HEK293 (cell line): ENCODE measurements at regions not wholly inside any gene's neighbourhood (a gene's known extent, or its start where the extent isn't known, plus 50 kb on each side); places are given as distances from the start of the nearest gene placed in this dataset.

Experiments used
- CTCF ChIA-PET: fragments of 350-600 bp; formaldehyde crosslinking; extraction: SDS; loops from one replicate; lab custom pipeline; 2021; ENCODE audit warnings: antibody characterized with exemption; lab: Yijun Ruan, JAX
- POLR2A ChIA-PET: fragments of 300-600 bp; formaldehyde crosslinking; extraction: SDS; loops from one replicate; lab custom pipeline; 2020; ENCODE audit warnings: antibody characterized with exemption, inconsistent platforms; lab: Yijun Ruan, JAX
- H3K27ac ChIP-seq: fragments of 200-500 bp; sonication (Bioruptor generic); 2 replicates; pipeline ENCODE4 v1.5.1; 2014; ENCODE audit warnings: low read depth, low read length, control low read depth, inconsistent platforms; ENCODE audit errors: extremely low read depth
- H3K36me3 ChIP-seq, 2 experiments: fragments of 200-500 bp in 1 of 2; sonication (Bioruptor generic) in 1 of 2; 1 replicate in 1 of 2; 2 replicates in 1 of 2; pipeline ENCODE4 v1.5.1; 2014 to 2017; ENCODE audit warnings: inconsistent platforms in 2 of 2, low read length in 2 of 2; ENCODE audit not compliant: control insufficient read depth in 2 of 2, insufficient read depth in 1 of 2
- H3K4me1 ChIP-seq: fragments of 200-500 bp; sonication (Bioruptor generic); 2 replicates; pipeline ENCODE4 v1.5.1; 2014; ENCODE audit warnings: mild to moderate bottlenecking, low read length, inconsistent platforms; ENCODE audit not compliant: control insufficient read depth, insufficient read depth
- H3K4me3 ChIP-seq: 2 replicates; pipeline ENCODE4 v1.5.1; 2011; ENCODE audit warnings: low read depth, mild to moderate bottlenecking, control low read depth, low read length, moderate library complexity
- H3K9me3 ChIP-seq: fragments of 200-500 bp; sonication (Bioruptor generic); 2 replicates; pipeline ENCODE4 v1.5.1; 2014; ENCODE audit warnings: low read depth, low read length, inconsistent platforms; ENCODE audit not compliant: control insufficient read depth, insufficient read depth
- HIC1 ChIP-seq: fragments of 450-650 bp; formaldehyde crosslinking; IDR thresholded peaks from 2 replicates; pipeline ENCODE4 v1.5.1; 2016; ENCODE audit warnings: missing biosample characterization, missing genetic modification characterization
- HOXA7 ChIP-seq: sonication (generic); formaldehyde crosslinking; IDR thresholded peaks from 2 replicates; pipeline ENCODE4 v1.8.1; 2022; ENCODE audit warnings: missing genetic modification reagents, borderline replicate concordance
- SCRT1 ChIP-seq: fragments of 450-650 bp; formaldehyde crosslinking; IDR thresholded peaks from 2 replicates; pipeline ENCODE4 v1.5.1; 2016; ENCODE audit warnings: missing biosample characterization, missing genetic modification characterization, borderline replicate concordance
- ZIC2 ChIP-seq: fragments of 450-650 bp; formaldehyde crosslinking; IDR thresholded peaks from 2 replicates; pipeline ENCODE4 v1.5.1; 2016; ENCODE audit warnings: missing biosample characterization, missing genetic modification characterization
- ZNF155 ChIP-seq: fragments of 450-650 bp; formaldehyde crosslinking; IDR thresholded peaks from 2 replicates; pipeline ENCODE4 v1.5.1; 2016; ENCODE audit warnings: missing biosample characterization, missing genetic modification characterization
- ZNF157 ChIP-seq: fragments of 450-650 bp; formaldehyde crosslinking; IDR thresholded peaks from 2 replicates; pipeline ENCODE4 v1.5.1; 2016; ENCODE audit warnings: missing biosample characterization, missing genetic modification characterization
- ZNF214 ChIP-seq: fragments of 450-650 bp; formaldehyde crosslinking; IDR thresholded peaks from 2 replicates; pipeline ENCODE4 v1.5.1; 2017; ENCODE audit warnings: missing biosample characterization, mild to moderate bottlenecking, missing genetic modification characterization, borderline replicate concordance
- ZNF248 ChIP-seq: fragments of 450-650 bp; formaldehyde crosslinking; IDR thresholded peaks from 2 replicates; pipeline ENCODE4 v1.5.1; 2017; ENCODE audit warnings: missing biosample characterization, missing genetic modification characterization
- ZNF280D ChIP-seq: fragments of 450-650 bp; formaldehyde crosslinking; IDR thresholded peaks from 2 replicates; pipeline ENCODE4 v1.5.1; 2016; ENCODE audit warnings: missing biosample characterization, missing genetic modification characterization
- ZNF324 ChIP-seq: fragments of 450-650 bp; formaldehyde crosslinking; IDR thresholded peaks from 2 replicates; pipeline ENCODE4 v1.5.1; 2016; ENCODE audit warnings: missing biosample characterization, missing genetic modification characterization
- TF ChIP-seq, protein P1 (sequence below): fragments of 450-650 bp; formaldehyde crosslinking; IDR thresholded peaks from 2 replicates; pipeline ENCODE4 v1.5.1; 2017; ENCODE audit warnings: missing biosample characterization, missing genetic modification characterization
- TF ChIP-seq, protein P2 (sequence below): fragments of 450-650 bp; formaldehyde crosslinking; IDR thresholded peaks from 2 replicates; pipeline ENCODE4 v1.5.1; 2016; ENCODE audit warnings: missing biosample characterization, missing genetic modification characterization, low read depth

DNA sequence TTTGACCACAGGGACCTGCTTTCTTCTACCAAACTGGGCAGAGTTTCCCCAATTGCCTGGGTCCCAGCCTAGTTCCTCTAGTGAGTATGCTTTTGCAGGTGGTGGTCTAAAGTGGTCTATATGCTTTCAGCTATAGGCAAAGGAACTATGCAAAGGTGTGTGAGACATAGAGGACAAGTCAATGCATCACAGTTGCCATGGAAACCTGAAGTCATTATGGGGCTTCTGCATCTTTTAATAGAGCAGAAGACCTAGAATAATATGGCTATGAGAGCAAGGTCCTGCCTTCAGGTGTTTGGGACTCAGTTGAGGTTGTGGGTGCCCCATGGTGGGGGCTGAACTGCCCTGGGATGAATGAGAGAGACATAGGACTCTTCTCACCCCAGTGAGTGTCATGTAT lies 92.1 kb upstream of the RAB40AL start:
- no peak overlapping the region for H3K4me3 ChIP-seq
- no peaks in the 10 kb centered on the region for H3K9me3 ChIP-seq
- ChIA-PET POLR2A (no interaction called here), CTCF (no interaction called here)
- H3K4me1 ChIP-seq = no peaks in the 10 kb centered on the region
- no peak overlapping the region for H3K27ac ChIP-seq
- TF ChIP-seq ZNF155 (tag by site-specific recombination) = no peak
- no peak for TF ChIP-seq ZNF157 (tag by site-specific recombination)
- no peak for TF ChIP-seq HOXA7 (CRISPR knock-in tag)
- no peak for TF ChIP-seq HIC1
- no peak for TF ChIP-seq ZIC2 (tag by site-specific recombination)
- H3K36me3 ChIP-seq = peaks cover 0 to 37% of the 10 kb centered on the region in 2 experiments; a peak in 1 of 3 replicates

DNA sequence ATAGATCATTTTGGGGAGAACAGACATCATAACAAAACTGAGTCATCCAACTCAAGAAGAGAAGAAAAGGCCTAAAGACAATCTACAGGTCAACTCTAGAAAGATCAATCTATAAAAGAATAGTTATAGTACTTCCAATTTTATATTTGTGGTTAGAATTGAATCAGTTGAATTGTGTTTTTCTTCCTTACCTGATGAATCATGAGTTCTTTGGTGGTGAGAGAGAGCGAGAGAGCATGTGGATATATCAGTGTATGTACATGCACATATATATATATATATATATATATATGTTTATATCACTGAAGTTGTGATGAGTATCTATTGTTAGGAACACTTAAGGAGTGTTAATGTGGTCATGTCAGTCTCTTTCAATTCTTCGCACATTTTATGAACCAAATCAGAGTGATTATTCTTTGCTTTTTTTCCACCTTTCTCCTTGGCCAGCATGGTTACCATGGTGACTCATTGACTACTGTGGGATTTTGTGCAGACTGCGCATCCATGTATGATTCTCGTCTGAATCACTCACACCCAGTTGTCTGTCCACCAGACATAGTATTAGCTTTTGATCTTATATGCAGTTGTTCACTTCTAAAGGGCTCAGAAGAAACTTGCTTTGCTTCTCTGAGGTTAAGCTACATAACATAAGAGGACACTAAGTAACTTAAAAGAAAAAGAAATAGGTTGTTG lies 90.4 kb upstream of the RAB40AL start:
- ChIA-PET POLR2A (no interaction called here), CTCF (interaction anchor here (0.6 kb wide), 1 partner anchor 253 kb away, joined by 3 read pairs; no protein-coding TSS in a partner anchor)
- no peak overlapping the region for H3K27ac ChIP-seq
- no peak overlapping the region for H3K4me3 ChIP-seq
- H3K36me3 ChIP-seq = peaks cover 0 to 36% of the 10 kb centered on the region in 2 experiments; a peak in 1 of 3 replicates
- H3K9me3 ChIP-seq = no peaks in the 10 kb centered on the region
- no peaks in the 10 kb centered on the region for H3K4me1 ChIP-seq
- TF ChIP-seq, protein P1, sequence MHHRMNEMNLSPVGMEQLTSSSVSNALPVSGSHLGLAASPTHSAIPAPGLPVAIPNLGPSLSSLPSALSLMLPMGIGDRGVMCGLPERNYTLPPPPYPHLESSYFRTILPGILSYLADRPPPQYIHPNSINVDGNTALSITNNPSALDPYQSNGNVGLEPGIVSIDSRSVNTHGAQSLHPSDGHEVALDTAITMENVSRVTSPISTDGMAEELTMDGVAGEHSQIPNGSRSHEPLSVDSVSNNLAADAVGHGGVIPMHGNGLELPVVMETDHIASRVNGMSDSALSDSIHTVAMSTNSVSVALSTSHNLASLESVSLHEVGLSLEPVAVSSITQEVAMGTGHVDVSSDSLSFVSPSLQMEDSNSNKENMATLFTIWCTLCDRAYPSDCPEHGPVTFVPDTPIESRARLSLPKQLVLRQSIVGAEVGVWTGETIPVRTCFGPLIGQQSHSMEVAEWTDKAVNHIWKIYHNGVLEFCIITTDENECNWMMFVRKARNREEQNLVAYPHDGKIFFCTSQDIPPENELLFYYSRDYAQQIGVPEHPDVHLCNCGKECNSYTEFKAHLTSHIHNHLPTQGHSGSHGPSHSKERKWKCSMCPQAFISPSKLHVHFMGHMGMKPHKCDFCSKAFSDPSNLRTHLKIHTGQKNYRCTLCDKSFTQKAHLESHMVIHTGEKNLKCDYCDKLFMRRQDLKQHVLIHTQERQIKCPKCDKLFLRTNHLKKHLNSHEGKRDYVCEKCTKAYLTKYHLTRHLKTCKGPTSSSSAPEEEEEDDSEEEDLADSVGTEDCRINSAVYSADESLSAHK (tag by site-specific recombination) = no peak
- TF ChIP-seq SCRT1 (tag by site-specific recombination) (no peak), ZNF280D (tag by site-specific recombination) (no peak), ZNF214 (tag by site-specific recombination) (no peak), ZNF324 (no peak), ZNF248 (tag by site-specific recombination) (no peak)
- TF ChIP-seq, protein P2, sequence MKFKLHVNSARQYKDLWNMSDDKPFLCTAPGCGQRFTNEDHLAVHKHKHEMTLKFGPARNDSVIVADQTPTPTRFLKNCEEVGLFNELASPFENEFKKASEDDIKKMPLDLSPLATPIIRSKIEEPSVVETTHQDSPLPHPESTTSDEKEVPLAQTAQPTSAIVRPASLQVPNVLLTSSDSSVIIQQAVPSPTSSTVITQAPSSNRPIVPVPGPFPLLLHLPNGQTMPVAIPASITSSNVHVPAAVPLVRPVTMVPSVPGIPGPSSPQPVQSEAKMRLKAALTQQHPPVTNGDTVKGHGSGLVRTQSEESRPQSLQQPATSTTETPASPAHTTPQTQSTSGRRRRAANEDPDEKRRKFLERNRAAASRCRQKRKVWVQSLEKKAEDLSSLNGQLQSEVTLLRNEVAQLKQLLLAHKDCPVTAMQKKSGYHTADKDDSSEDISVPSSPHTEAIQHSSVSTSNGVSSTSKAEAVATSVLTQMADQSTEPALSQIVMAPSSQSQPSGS (tag by site-specific recombination) = no peak
